Pancreas (tissue), 10 donors: ENCODE measurements at regions not wholly inside any gene's neighbourhood (a gene's known extent, or its start where the extent isn't known, plus 50 kb on each side); places are given as distances from the start of the nearest gene placed in this dataset.

Experiments
- ATAC-seq, 4 donors: fragments of 200-7000 bp; cut with Tn5 transposase; one replicate each; pipeline versions ENCODE4 v1.8.0 to v1.9.1; 2020; ENCODE audit warnings: mild to moderate bottlenecking in 4 of 4, moderate library complexity in 4 of 4
- DNase-seq, 6 donors: peaks; one replicate each; pipeline ENCODE4 v3.0.0-alpha.2; 2020
- FAIRE-seq: peaks from 2 replicates; lab custom pipeline; 2012; peaks lifted over from hg19 to GRCh38; lab: Jason Lieb, UNC
- H3K27ac ChIP-seq, 4 donors: fragments of 200-600 bp; sonication (generic); 1 replicate in 3 of 4; 2 replicates in 1 of 4; pipeline versions ENCODE4 v1.5.0 to v1.8.0; 2020
- H3K27me3 ChIP-seq, 4 donors: fragments of 200-600 bp; one replicate each; pipeline ENCODE4 v1.8.0; 2021
- H3K36me3 ChIP-seq, 3 donors: fragments of 200-600 bp; sonication (generic) in 1 of 3; one replicate each; pipeline versions ENCODE4 v1.5.0 to v1.8.0; 2020 to 2021
- H3K4me1 ChIP-seq, 3 donors: fragments of 200-600 bp; one replicate each; pipeline ENCODE4 v1.8.0; 2021
- H3K4me3 ChIP-seq, 4 donors: fragments of 200-600 bp; sonication (generic) in 2 of 4; one replicate each; pipeline versions ENCODE4 v1.5.0 to v1.8.0; 2020 to 2021
- H3K9me3 ChIP-seq, 4 donors: fragments of 200-600 bp; one replicate each; pipeline ENCODE4 v1.8.0; 2021
- CTCF ChIP-seq, 4 donors: fragments of 200-600 bp; sonication (generic) in 3 of 4; IDR thresholded peaks; one replicate each; pipeline versions ENCODE4 v1.5.0 to v1.8.0; 2021; ENCODE audit warnings: antibody characterized with exemption in 4 of 4
- WGBS, 2 donors: extraction: QIAGEN DNeasy Blood & Tissue Kit; methylation state at CpG; one replicate each; pipeline ENCODE4 v1.1.7; 2013; 5-methylcytosine and 5-hydroxymethylcytosine counted together
- intact Hi-C, 3 donors: fragments of 100-400 bp; cut with DNase I; formaldehyde crosslinking; loops; one replicate each; pipeline versions ENCODE4 v1.11.1 to v1.14.2; 2022
- donor health status: healthy with polysubstance abuse.
- donor health status: DM: no; HTN: no; CAD: no; lungs with moderate emphysema.
- donor health status: DM: no; HTN: no; CAD: no.
- donor health status: control.
- donor health status: control.
- donor health status: Bipolar disorder and iron deficiency.
- donor health status: DM: yes; HTN: yes; CAD: no.
- donor health status: DM: no; HTN: no; CAD: no.
- donor health status: DM: no; HTN: no; CAD: no.
- donor health status: DM: yes; HTN: yes; CAD: no.

GRCh38 chr12:115722181-115722580 lies 555.3 kb downstream of the MED13L start:
- TF ChIP-seq CTCF (IDR thresholded peaks at IDR 0.05) = no peak
- Histone ChIP-seq H3K27ac (no peak overlapping the region), H3K4me1 (no peaks in the 10 kb centered on the region), H3K36me3 (no peaks in the 10 kb centered on the region), H3K27me3 (peaks cover 0 to 7% (median 2%) of the 10 kb centered on the region in 4 donors), H3K9me3 (no peaks in the 10 kb centered on the region), H3K4me3 (no peak overlapping the region)
- no peak for ATAC-seq
- intact Hi-C loops = no loop called here
- 25 to 31% methylated on average over 2 of the region's 2 CpGs for WGBS, 2 donors
- no peak for DNase-seq
- no peak for FAIRE-seq

GRCh38 chr12:115716551-115716950 lies 560.9 kb downstream of the MED13L start:
- no peaks in the 10 kb centered on the region for H3K36me3 ChIP-seq
- intact Hi-C loops = no loop called here
- 78 to 83% methylated on average over 4 of the region's 4 CpGs for WGBS, 2 donors
- no peak overlapping the region for H3K4me3 ChIP-seq
- no peaks in the 10 kb centered on the region for H3K4me1 ChIP-seq
- H3K27me3 ChIP-seq = peaks cover 0 to 8% (median 0%) of the 10 kb centered on the region in 4 donors
- DNase-seq = no peak
- no peak overlapping the region for H3K27ac ChIP-seq
- no peaks in the 10 kb centered on the region for H3K9me3 ChIP-seq
- no peak for ATAC-seq
- no peak for TF ChIP-seq CTCF (IDR thresholded peaks at IDR 0.05)
- FAIRE-seq = no peak

- Histone ChIP-seq H3K27ac (no peak overlapping the region), H3K9me3 (no peaks in the 10 kb centered on the region), H3K4me3 (no peak overlapping the region), H3K4me1 (no peaks in the 10 kb centered on the region), H3K27me3 (peaks cover 0 to 12% (median 0%) of the 10 kb centered on the region in 4 donors), H3K36me3 (no peaks in the 10 kb centered on the region)
- intact Hi-C loops = no loop called here
- FAIRE-seq = no peak
- no peak for DNase-seq
- 47 to 63% methylated on average over 3 of the region's 3 CpGs for WGBS, 2 donors
- ATAC-seq = no peak
- no peak for TF ChIP-seq CTCF (IDR thresholded peaks at IDR 0.05)
These were observed 564.8 kb downstream of the MED13L start for GRCh38 chr12:115712676-115713075.

- Histone ChIP-seq H3K27ac (no peak overlapping the region), H3K4me3 (no peak overlapping the region), H3K4me1 (no peaks in the 10 kb centered on the region), H3K36me3 (no peaks in the 10 kb centered on the region), H3K9me3 (no peaks in the 10 kb centered on the region), H3K27me3 (peaks cover 0 to 4% (median 0%) of the 10 kb centered on the region in 4 donors)
- intact Hi-C loops = no loop called here
- DNase-seq (peak in 3 of 6 donors; percentile 1 to 15 (median 9)), FAIRE-seq (no peak), ATAC-seq (peak in 2 of 4 donors; percentile 34 to 57)
- WGBS, 2 donors = 68 to 75% methylated on average over 3 of the region's 3 CpGs
- TF ChIP-seq CTCF (IDR thresholded peaks at IDR 0.05) = no peak
These were observed 567.4 kb downstream of the MED13L start for GRCh38 chr12:115710104-115710564.

- Histone ChIP-seq H3K27ac (no peak overlapping the region), H3K36me3 (no peaks in the 10 kb centered on the region), H3K9me3 (no peaks in the 10 kb centered on the region), H3K4me3 (no peak overlapping the region), H3K27me3 (peaks cover 0 to 4% (median 0%) of the 10 kb centered on the region in 4 donors), H3K4me1 (no peaks in the 10 kb centered on the region)
- TF ChIP-seq CTCF (IDR thresholded peaks at IDR 0.05) = no peak
- ATAC-seq (peak in 1 of 4 donors; percentile 14), DNase-seq (peak in 1 of 6 donors; percentile 24), FAIRE-seq (no peak)
- intact Hi-C loops = no loop called here
- 53 to 62% methylated on average over 10 of the region's 10 CpGs for WGBS, 2 donors
These were observed 567.9 kb downstream of the MED13L start for GRCh38 chr12:115709540-115710011.
